ENCODE measurements at regions not wholly inside any gene's neighbourhood (a gene's known extent, or its start where the extent isn't known, plus 50 kb on each side); places are given as distances from the start of the nearest gene placed in this dataset.

GRCh38 chr3:22244761-22245521 is 493.9 kb upstream of the ZNF385D start:
- TF ChIP-seq CTCF (IDR thresholded peaks at IDR 0.05 in 2 of 3, conservative IDR thresholded peaks at IDR 0.05 in 1 of 3; ENCODE audit: insufficient read depth in 2 of 3, low read depth in 1 of 3, low read length in 3 of 3), result no peak
- no peak for TF ChIP-seq ETV6 (IDR thresholded peaks at IDR 0.05; ENCODE audit: borderline replicate concordance in 1 of 2, low read depth in 2 of 2, low read length in 1 of 2)
- TF ChIP-seq ETV6 (CRISPR knock-in tag; IDR thresholded peaks at IDR 0.05; ENCODE audit: borderline replicate concordance), result no peak
- TF ChIP-seq, protein P1, sequence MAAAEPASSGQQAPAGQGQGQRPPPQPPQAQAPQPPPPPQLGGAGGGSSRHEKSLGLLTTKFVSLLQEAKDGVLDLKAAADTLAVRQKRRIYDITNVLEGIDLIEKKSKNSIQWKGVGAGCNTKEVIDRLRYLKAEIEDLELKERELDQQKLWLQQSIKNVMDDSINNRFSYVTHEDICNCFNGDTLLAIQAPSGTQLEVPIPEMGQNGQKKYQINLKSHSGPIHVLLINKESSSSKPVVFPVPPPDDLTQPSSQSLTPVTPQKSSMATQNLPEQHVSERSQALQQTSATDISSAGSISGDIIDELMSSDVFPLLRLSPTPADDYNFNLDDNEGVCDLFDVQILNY (CRISPR knock-in tag; IDR thresholded peaks at IDR 0.05), result no peak
- TF ChIP-seq ESRRA (IDR thresholded peaks at IDR 0.05; ENCODE audit: borderline replicate concordance, low read depth), result no peak
- TF ChIP-seq NR3C1 (CRISPR knock-in tag; IDR thresholded peaks at IDR 0.05), result no peak
- TF ChIP-seq, protein P2, sequence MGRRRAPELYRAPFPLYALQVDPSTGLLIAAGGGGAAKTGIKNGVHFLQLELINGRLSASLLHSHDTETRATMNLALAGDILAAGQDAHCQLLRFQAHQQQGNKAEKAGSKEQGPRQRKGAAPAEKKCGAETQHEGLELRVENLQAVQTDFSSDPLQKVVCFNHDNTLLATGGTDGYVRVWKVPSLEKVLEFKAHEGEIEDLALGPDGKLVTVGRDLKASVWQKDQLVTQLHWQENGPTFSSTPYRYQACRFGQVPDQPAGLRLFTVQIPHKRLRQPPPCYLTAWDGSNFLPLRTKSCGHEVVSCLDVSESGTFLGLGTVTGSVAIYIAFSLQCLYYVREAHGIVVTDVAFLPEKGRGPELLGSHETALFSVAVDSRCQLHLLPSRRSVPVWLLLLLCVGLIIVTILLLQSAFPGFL (CRISPR knock-in tag; IDR thresholded peaks at IDR 0.05), result no peak
- no peak for TF ChIP-seq CHD4 (IDR thresholded peaks at IDR 0.05; ENCODE audit: insufficient read depth, insufficient replicate concordance, low read depth, low read length, poor library complexity, severe bottlenecking)
- TF ChIP-seq CTBP1 (IDR thresholded peaks at IDR 0.05; ENCODE audit: borderline replicate concordance), result no peak
- TF ChIP-seq YY1 (IDR thresholded peaks at IDR 0.05; ENCODE audit: borderline replicate concordance in 1 of 3, control insufficient read depth in 1 of 3, extremely low read depth in 1 of 3, insufficient read depth in 3 of 3, insufficient read length in 1 of 3, insufficient replicate concordance in 2 of 3, low read depth in 1 of 3, low read length in 2 of 3), result no peak
